Caco-2 (cell line): ENCODE measurements at regions not wholly inside any gene's neighbourhood (a gene's known extent, or its start where the extent isn't known, plus 50 kb on each side); places are given as distances from the start of the nearest gene placed in this dataset.
A peak's percentile ranks its signal among the peaks of the same experiment; 100 is the strongest.
"Not testable (repeated sequence)": the region's sequence is repeated elsewhere in the genome, so short reads cannot be mapped to it uniquely, and the experiment has no call there.

Source experiments
- BruUV-seq: library from RNA; stranded (reverse); fragments of 400-500 nt; replicated peaks from 2 replicates; lab custom pipeline; 2021; lab: Mats Ljungman, UMichigan
- CTCF ChIA-PET: fragments of 300-600 bp; sonication (Branson Sonifier 250); formaldehyde crosslinking; loops from one replicate; lab custom pipeline; 2022; ENCODE audit warnings: antibody characterized with exemption; lab: Charles Lee
- POLR2A ChIA-PET: fragments of 300-600 bp; sonication (Branson Sonifier 250); formaldehyde crosslinking; loops from one replicate; lab custom pipeline; 2022; ENCODE audit warnings: antibody characterized with exemption; lab: Charles Lee
- DNase-seq, 2 experiments: peaks; one replicate each; pipeline versions ENCODE4 v3.0.0 to v3.0.0-alpha.2; 2020 to 2022
- H3K27me3 ChIP-seq: replicated peaks from 2 replicates; pipeline ENCODE4 v1.6.0; 2011; ENCODE audit warnings: low read length; ENCODE audit not compliant: control insufficient read depth, insufficient read depth
- H3K36me3 ChIP-seq: 2 replicates; pipeline ENCODE4 v1.5.1; 2011; ENCODE audit warnings: low read length; ENCODE audit not compliant: control insufficient read depth, insufficient read depth
- H3K4me1 ChIP-seq: fragments of 250-450 bp; sonication (Bioruptor Pico); 2 replicates; pipeline ENCODE4 v1.5.1; 2020; ENCODE audit warnings: mild to moderate bottlenecking
- H3K4me3 ChIP-seq: 2 replicates; pipeline ENCODE4 v1.5.1; 2011; ENCODE audit warnings: low read depth, mild to moderate bottlenecking, control low read depth, low read length
- H3K9me3 ChIP-seq: fragments of 250-450 bp; sonication (Bioruptor Pico); 2 replicates; pipeline ENCODE4 v1.5.1; 2020; ENCODE audit warnings: mild to moderate bottlenecking, moderate library complexity
- H3K27ac Mint-ChIP-seq: one replicate; pipeline ENCODE4 v1.8.0; 2022; ENCODE audit warnings: mixed read lengths; ENCODE audit not compliant: unreplicated experiment
- H3K27me3 Mint-ChIP-seq: one replicate; pipeline ENCODE4 v1.8.0; 2022; ENCODE audit warnings: mixed read lengths; ENCODE audit not compliant: insufficient read depth, unreplicated experiment
- H3K36me3 Mint-ChIP-seq: one replicate; pipeline ENCODE4 v1.8.0; 2022; ENCODE audit warnings: mild to moderate bottlenecking, mixed read lengths; ENCODE audit not compliant: insufficient read depth, unreplicated experiment
- H3K4me1 Mint-ChIP-seq: one replicate; pipeline ENCODE4 v1.8.0; 2022; ENCODE audit warnings: low read depth, mixed read lengths; ENCODE audit not compliant: unreplicated experiment
- H3K4me3 Mint-ChIP-seq: one replicate; pipeline ENCODE4 v1.8.0; 2022; ENCODE audit warnings: mild to moderate bottlenecking, moderate library complexity, mixed read lengths; ENCODE audit not compliant: unreplicated experiment
- H3K9me3 Mint-ChIP-seq: one replicate; pipeline ENCODE4 v1.8.0; 2022; ENCODE audit warnings: mixed read lengths; ENCODE audit not compliant: unreplicated experiment
- CTCF ChIP-seq, 2 experiments: fragments of 200-600 bp in 1 of 2; IDR thresholded peaks; 1 replicate in 1 of 2; 2 replicates in 1 of 2; pipeline versions ENCODE4 v1.5.1 to v1.8.0; 2011 to 2022; ENCODE audit warnings: antibody characterized with exemption in 1 of 2, control low read depth in 1 of 2, inconsistent platforms in 1 of 2, low read depth in 1 of 2, low read length in 1 of 2, mild to moderate bottlenecking in 1 of 2, moderate library complexity in 1 of 2; ENCODE audit not compliant: insufficient read depth in 1 of 2, severe bottlenecking in 1 of 2, unreplicated experiment in 1 of 2
- intact Hi-C: fragments of 100-400 bp; cut with micrococcal nuclease; formaldehyde crosslinking; loops from one replicate; pipeline ENCODE4 v1.10.0; 2022; ENCODE audit not compliant: unreplicated experiment

GRCh38 chr9:38172586-38172985, 103.6 kb upstream of the SHB start:
- POLR2A ChIA-PET: no interaction called here

GRCh38 chr9:38171926-38172325, 102.9 kb upstream of the SHB start:
- DNase-seq: no peak
- H3K27me3 ChIP-seq: no peaks in the 10 kb centered on the region
- Mint-ChIP-seq H3K27me3 (no peaks in the 10 kb centered on the region), H3K27ac (peak overlapping the region; percentile 84), H3K4me3 (no peak overlapping the region), H3K36me3 (peaks cover 5% of the 10 kb centered on the region), H3K4me1 (peaks cover 21% of the 10 kb centered on the region), H3K9me3 (peaks cover 38% of the 10 kb centered on the region)
- H3K36me3 ChIP-seq: no peaks in the 10 kb centered on the region
- BruUV-seq: TSS peak; percentile 41
- no peak overlapping the region for H3K4me3 ChIP-seq
- TF ChIP-seq CTCF (IDR thresholded peaks at IDR 0.05; ENCODE audit: insufficient read depth in 1 of 2, low read depth in 1 of 2, low read length in 1 of 2, severe bottlenecking in 1 of 2, unreplicated experiment in 1 of 2): no peak
- peaks cover 10% of the 10 kb centered on the region; the same call in 1 of the 2 replicates for H3K4me1 ChIP-seq
- intact Hi-C loops: no loop called here
- CTCF ChIA-PET: interaction anchor here (0.6 kb wide), 1 partner anchor 62 kb away, joined by 3 read pairs; no protein-coding TSS in a partner anchor
- H3K9me3 ChIP-seq: peaks cover 31% of the 10 kb centered on the region
- POLR2A ChIA-PET: no interaction called here

More at GRCh38 chr9:38172586-38172985, 103.6 kb upstream of the SHB start:
- BruUV-seq: no TSS peak
- H3K4me3 ChIP-seq: no peak overlapping the region
- Mint-ChIP-seq H3K36me3 (peaks cover 5% of the 10 kb centered on the region), H3K4me1 (peaks cover 21% of the 10 kb centered on the region), H3K9me3 (peaks cover 38% of the 10 kb centered on the region), H3K4me3 (no peak overlapping the region), H3K27me3 (no peaks in the 10 kb centered on the region), H3K27ac (no peak overlapping the region)
- peaks cover 31% of the 10 kb centered on the region for H3K9me3 ChIP-seq
- peaks cover 10% of the 10 kb centered on the region; the same call in 1 of the 2 replicates for H3K4me1 ChIP-seq
- TF ChIP-seq CTCF (IDR thresholded peaks at IDR 0.05; ENCODE audit: insufficient read depth in 1 of 2, low read depth in 1 of 2, low read length in 1 of 2, severe bottlenecking in 1 of 2, unreplicated experiment in 1 of 2): no peak
- no peaks in the 10 kb centered on the region for H3K27me3 ChIP-seq
- intact Hi-C loops: no loop called here
- DNase-seq: no peak
- CTCF ChIA-PET: no interaction called here
- no peaks in the 10 kb centered on the region for H3K36me3 ChIP-seq

GRCh38 chr9:38171538-38171884, 102.5 kb upstream of the SHB start:
- CTCF ChIA-PET: interaction anchor here (0.6 kb wide), 1 partner anchor 63 kb away, joined by 3 read pairs; no protein-coding TSS in a partner anchor
- intact Hi-C loops: no loop called here
- H3K9me3 ChIP-seq: peaks cover 31% of the 10 kb centered on the region
- no peak overlapping the region for H3K4me3 ChIP-seq
- POLR2A ChIA-PET: no interaction called here
- H3K4me1 ChIP-seq: peaks cover 10% of the 10 kb centered on the region; the same call in 1 of the 2 replicates
- Mint-ChIP-seq H3K36me3 (peaks cover 5% of the 10 kb centered on the region), H3K4me1 (peaks cover 21% of the 10 kb centered on the region), H3K9me3 (peaks cover 38% of the 10 kb centered on the region), H3K4me3 (no peak overlapping the region), H3K27ac (peak overlapping the region; percentile 84), H3K27me3 (no peaks in the 10 kb centered on the region)
- TF ChIP-seq CTCF (IDR thresholded peaks at IDR 0.05; ENCODE audit: insufficient read depth in 1 of 2, low read depth in 1 of 2, low read length in 1 of 2, severe bottlenecking in 1 of 2, unreplicated experiment in 1 of 2): no peak
- no peaks in the 10 kb centered on the region for H3K27me3 ChIP-seq
- no TSS peak for BruUV-seq
- DNase-seq: no peak
- H3K36me3 ChIP-seq: no peaks in the 10 kb centered on the region

DNA sequence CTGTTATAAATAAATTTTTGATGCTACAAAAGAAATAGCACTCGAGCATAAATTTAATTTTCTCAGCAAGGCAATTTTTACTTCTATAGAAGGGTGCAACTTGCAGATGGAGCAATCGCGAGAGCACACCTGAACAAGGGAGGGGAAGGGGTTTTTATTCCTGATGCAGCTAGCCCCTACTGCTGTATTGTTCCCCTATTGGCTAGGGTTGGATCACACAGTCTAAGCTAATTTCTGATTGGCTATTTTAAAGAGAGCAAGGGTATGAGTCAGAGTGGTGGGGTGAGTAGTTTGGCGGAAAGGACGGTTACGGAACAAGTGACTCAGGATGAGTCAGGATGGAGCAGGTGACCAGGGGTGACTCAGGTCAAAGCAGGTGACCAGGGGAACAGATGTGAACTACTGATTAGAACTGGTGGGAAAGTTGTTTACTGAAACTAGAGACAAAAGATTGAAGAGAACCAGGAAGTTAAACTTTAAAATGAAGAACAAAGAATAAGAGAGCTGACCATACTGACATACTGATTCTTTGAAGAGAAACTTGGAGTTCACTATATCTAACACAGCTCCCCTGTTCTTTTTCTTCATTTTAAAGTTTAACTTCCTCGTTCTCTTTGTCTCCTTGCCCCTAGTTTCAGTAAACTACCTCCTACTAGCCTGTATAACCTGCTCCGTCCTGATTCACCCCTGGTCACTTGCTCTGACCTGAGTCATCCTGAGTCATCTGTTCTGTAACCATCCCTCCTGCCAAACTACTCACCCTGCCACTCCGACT, 101.9 kb upstream of the SHB start:
- H3K4me1 Mint-ChIP-seq: peaks cover 21% of the 10 kb centered on the region
- POLR2A ChIA-PET, H3K36me3 Mint-ChIP-seq, BruUV-seq, H3K4me3 Mint-ChIP-seq, H3K27me3 ChIP-seq, H3K36me3 ChIP-seq, H3K4me3 ChIP-seq, H3K27me3 Mint-ChIP-seq, intact Hi-C loops, H3K4me1 ChIP-seq: not testable (repeated sequence)
- DNase-seq: peak; percentile 37 to 59
- H3K9me3 Mint-ChIP-seq: peaks cover 38% of the 10 kb centered on the region
- H3K27ac Mint-ChIP-seq: peak overlapping the region; percentile 84
- peaks cover 31% of the 10 kb centered on the region for H3K9me3 ChIP-seq
- CTCF ChIA-PET: interaction anchor here (0.6 kb wide), 1 partner anchor 63 kb away, joined by 3 read pairs; no protein-coding TSS in a partner anchor

DNA sequence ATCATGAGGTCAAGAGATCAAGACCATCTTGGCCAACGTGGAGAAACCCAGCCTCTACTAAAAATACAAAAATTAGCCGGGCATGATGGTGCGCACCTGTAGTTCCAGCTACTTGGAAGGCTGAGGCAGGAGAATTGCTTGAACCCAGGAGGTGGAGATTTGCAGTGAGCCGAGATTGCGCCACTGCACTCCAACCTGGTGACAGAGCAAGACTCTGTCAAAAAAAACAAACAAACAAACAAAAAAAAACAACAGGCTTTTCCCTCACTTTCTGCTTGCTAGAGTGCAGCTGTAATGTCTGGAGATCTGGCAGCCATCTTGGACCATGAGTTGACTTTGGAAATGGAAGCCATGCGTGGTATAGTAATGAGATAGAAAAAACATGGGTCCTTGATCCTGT, 101.1 kb upstream of the SHB start:
- H3K27me3 ChIP-seq, CTCF ChIA-PET, intact Hi-C loops, POLR2A ChIA-PET, BruUV-seq, H3K4me3 Mint-ChIP-seq, H3K4me1 ChIP-seq, H3K27me3 Mint-ChIP-seq, DNase-seq, H3K4me3 ChIP-seq, H3K36me3 ChIP-seq, H3K36me3 Mint-ChIP-seq: not testable (repeated sequence)
- Mint-ChIP-seq H3K27ac (peak overlapping the region; percentile 8), H3K4me1 (peaks cover 21% of the 10 kb centered on the region), H3K9me3 (peaks cover 38% of the 10 kb centered on the region)
- peaks cover 31% of the 10 kb centered on the region for H3K9me3 ChIP-seq
